ENCODE measurements at regions not wholly inside any gene's neighbourhood (a gene's known extent, or its start where the extent isn't known, plus 50 kb on each side); places are given as distances from the start of the nearest gene placed in this dataset.

DNA sequence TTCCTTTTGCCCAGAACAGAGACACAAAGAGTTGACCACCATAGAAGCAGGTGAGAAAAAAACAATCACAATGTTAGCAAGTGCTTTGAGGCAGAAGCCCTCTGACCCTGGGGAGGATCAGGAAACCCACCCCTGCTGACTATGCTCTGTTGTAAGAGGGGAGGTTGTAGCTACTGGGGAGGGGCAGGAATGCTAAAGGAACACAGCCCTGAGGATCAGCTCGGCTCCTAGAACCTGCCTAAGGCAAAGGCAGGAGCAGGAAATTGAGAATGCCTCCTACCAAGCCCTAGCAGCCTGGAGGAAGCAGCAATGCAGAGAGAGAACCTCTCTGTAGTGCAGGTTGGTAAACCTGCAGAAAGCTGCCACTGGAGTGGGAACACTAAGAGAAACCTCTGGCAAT, 624.0 kb upstream of the KLF12 start:
- Histone ChIP-seq H3K4me1 (ENCODE audit: control insufficient read depth, insufficient read depth, low read length) (no peaks in the 10 kb centered on the region), H3K36me3 (ENCODE audit: control insufficient read depth, insufficient read depth, low read length) (no peaks in the 10 kb centered on the region), H3K27me3 (ENCODE audit: control insufficient read depth, insufficient read depth, low read length) (no peaks in the 10 kb centered on the region), H3K4me3 (ENCODE audit: low read length) (no peak overlapping the region), H3K9me3 (replicated peaks; ENCODE audit: control insufficient read depth, low read depth, low read length) (no peaks in the 10 kb centered on the region), H3K27ac (ENCODE audit: low read length) (no peak overlapping the region)
- no CpG with 5 or more reads among the region's 1 CpG for WGBS (ENCODE audit: insufficient coverage)
- no peak for DNase-seq

DNA sequence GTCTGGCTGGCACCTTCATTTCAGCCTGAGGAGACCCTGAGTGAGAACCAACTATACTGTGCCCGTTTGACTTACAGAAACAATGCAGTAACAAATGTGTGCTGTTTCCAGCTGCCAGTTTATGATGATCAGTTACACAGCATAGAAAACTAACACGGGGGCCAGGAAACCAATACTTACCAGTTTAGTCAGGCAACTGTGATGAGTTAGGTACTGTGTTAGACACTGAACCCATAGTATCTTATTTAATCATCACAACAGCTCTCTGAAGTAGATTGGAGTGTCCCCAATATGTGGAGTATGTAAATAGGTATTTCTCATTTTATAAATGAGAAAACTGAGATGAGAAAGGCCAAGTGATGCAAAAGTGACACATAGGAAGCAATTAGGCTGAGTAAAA, 620.9 kb upstream of the KLF12 start:
- H3K4me3 ChIP-seq (ENCODE audit: low read length), result no peak overlapping the region
- peaks cover 5% of the 10 kb centered on the region for H3K4me1 ChIP-seq (ENCODE audit: control insufficient read depth, insufficient read depth, low read length)
- 83% methylated on average over 1 of the region's 2 CpGs for WGBS (ENCODE audit: insufficient coverage)
- H3K9me3 ChIP-seq (replicated peaks; ENCODE audit: control insufficient read depth, low read depth, low read length), result no peaks in the 10 kb centered on the region
- no peak overlapping the region for H3K27ac ChIP-seq (ENCODE audit: low read length)
- no peak for DNase-seq
- H3K27me3 ChIP-seq (ENCODE audit: control insufficient read depth, insufficient read depth, low read length), result no peaks in the 10 kb centered on the region
- no peaks in the 10 kb centered on the region for H3K36me3 ChIP-seq (ENCODE audit: control insufficient read depth, insufficient read depth, low read length)

DNA sequence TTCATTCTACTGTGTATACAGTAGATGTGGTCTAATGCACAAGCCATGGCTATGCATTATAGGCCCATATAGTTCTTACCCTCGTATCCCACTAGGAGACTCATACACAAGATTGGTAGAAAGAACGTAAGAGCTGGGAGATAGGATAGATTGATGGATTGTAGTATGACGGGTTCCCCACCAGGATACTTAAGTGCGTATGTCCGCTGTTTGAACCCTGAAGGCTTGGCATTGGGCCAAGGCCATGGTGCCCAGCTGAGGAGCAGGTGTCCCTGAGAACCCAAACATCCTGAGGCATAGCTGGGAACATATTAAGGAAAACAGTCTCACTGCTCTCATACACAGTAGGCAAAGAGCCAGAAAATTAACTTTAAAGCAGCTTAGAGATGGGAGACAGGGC, 617.5 kb upstream of the KLF12 start:
- WGBS (ENCODE audit: insufficient coverage), result 94% methylated on average over 3 of the region's 5 CpGs
- Histone ChIP-seq H3K27me3 (ENCODE audit: control insufficient read depth, insufficient read depth, low read length) (no peaks in the 10 kb centered on the region), H3K4me3 (ENCODE audit: low read length) (no peak overlapping the region), H3K27ac (ENCODE audit: low read length) (no peak overlapping the region), H3K9me3 (replicated peaks; ENCODE audit: control insufficient read depth, low read depth, low read length) (no peaks in the 10 kb centered on the region), H3K36me3 (ENCODE audit: control insufficient read depth, insufficient read depth, low read length) (no peaks in the 10 kb centered on the region), H3K4me1 (ENCODE audit: control insufficient read depth, insufficient read depth, low read length) (peaks cover 7% of the 10 kb centered on the region)
- DNase-seq, result peak; percentile 32

DNA sequence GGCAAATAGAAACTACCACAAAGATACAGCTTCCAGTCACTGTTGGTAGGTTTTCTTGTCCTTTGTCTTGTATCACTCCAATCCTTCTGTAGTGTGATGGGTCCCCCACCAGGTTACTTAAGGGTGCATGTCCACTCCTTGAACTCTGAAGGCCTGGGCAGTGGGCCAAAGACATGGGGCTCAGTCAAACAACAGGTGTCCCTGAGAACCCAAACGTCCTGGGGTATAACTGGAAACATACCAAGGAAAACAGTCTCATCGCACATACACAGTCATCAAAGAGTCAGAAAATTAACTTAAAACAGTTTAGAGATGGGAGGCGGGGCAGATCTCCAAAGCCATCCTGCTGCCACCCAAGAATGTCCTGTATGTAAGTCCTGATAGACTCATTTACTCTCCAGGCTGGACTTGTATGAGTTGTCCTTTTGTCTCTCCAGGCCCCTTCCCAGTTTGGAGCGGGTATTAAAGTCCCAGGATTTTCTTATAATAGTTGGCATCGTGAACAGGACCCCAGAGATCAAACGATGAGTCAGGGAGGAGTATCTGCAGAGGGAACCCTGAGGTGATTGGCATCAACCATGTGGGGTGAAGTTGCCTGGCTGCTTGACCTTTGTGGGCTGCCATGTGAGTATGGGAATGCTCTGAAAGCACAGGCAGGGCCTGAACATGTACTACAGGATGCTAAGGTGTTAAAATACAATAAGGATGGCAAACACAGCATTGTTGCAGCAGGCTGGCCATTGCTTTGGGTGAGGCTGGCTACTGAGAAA, 613.2 kb upstream of the KLF12 start:
- peak; percentile 17 for DNase-seq

DNA sequence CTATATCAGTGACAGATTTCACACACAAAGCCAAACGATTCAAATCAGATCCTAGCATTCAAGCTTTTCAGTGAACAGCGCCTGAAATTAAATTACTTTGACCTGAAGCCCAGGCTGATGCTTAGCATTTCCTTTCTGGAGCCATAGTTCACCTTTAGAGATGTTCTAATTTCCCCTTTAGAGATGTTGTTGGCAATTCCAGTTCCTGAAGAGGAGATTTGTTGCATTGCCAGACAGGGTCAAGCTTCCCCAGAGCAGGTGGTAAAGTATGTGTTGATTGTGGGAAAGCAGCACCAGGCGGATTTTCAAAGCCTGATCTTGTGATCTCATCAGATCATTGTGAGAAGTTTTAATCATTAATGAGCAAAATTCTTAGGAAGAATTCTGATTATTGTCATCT, 609.8 kb upstream of the KLF12 start:
- Histone ChIP-seq H3K36me3 (ENCODE audit: control insufficient read depth, insufficient read depth, low read length) (no peaks in the 10 kb centered on the region), H3K27me3 (ENCODE audit: control insufficient read depth, insufficient read depth, low read length) (no peaks in the 10 kb centered on the region), H3K4me3 (ENCODE audit: low read length) (no peak overlapping the region), H3K4me1 (ENCODE audit: control insufficient read depth, insufficient read depth, low read length) (peaks cover 2% of the 10 kb centered on the region), H3K27ac (ENCODE audit: low read length) (no peak overlapping the region), H3K9me3 (replicated peaks; ENCODE audit: control insufficient read depth, low read depth, low read length) (no peaks in the 10 kb centered on the region)
- no CpG with 5 or more reads among the region's 3 CpGs for WGBS (ENCODE audit: insufficient coverage)
- no peak for DNase-seq

More for the DNA sequence above, 613.2 kb upstream of the KLF12 start:
- H3K27me3 ChIP-seq (ENCODE audit: control insufficient read depth, insufficient read depth, low read length), result no peaks in the 10 kb centered on the region
- no peak overlapping the region for H3K27ac ChIP-seq (ENCODE audit: low read length)
- H3K4me1 ChIP-seq (ENCODE audit: control insufficient read depth, insufficient read depth, low read length), result peaks cover 7% of the 10 kb centered on the region
- H3K36me3 ChIP-seq (ENCODE audit: control insufficient read depth, insufficient read depth, low read length), result no peaks in the 10 kb centered on the region
- 79% methylated on average over 2 of the region's 6 CpGs for WGBS (ENCODE audit: insufficient coverage)
- no peak overlapping the region for H3K4me3 ChIP-seq (ENCODE audit: low read length)
- no peaks in the 10 kb centered on the region for H3K9me3 ChIP-seq (replicated peaks; ENCODE audit: control insufficient read depth, low read depth, low read length)

DNA sequence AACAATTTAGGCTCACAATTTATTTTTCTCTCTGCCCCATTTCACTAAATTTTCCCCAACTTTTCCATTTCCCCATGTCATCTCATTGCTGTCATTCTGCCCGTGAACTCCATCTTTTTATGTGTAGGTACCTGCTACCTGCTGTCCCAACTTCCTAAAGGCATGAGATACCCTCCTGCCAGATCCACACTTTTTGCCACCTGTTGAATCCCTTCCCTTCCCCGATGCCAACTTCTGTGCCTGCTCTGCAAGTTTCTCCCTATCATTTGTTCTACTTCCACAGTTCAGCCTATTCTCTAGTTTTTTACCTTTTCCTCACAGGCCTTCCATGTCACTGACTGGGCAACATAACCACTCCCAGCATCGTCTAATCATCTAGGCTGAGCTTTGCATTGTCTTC, 607.5 kb upstream of the KLF12 start:
- DNase-seq, result no peak
- WGBS (ENCODE audit: insufficient coverage), result 97% methylated on average over 3 of the region's 3 CpGs

DNA sequence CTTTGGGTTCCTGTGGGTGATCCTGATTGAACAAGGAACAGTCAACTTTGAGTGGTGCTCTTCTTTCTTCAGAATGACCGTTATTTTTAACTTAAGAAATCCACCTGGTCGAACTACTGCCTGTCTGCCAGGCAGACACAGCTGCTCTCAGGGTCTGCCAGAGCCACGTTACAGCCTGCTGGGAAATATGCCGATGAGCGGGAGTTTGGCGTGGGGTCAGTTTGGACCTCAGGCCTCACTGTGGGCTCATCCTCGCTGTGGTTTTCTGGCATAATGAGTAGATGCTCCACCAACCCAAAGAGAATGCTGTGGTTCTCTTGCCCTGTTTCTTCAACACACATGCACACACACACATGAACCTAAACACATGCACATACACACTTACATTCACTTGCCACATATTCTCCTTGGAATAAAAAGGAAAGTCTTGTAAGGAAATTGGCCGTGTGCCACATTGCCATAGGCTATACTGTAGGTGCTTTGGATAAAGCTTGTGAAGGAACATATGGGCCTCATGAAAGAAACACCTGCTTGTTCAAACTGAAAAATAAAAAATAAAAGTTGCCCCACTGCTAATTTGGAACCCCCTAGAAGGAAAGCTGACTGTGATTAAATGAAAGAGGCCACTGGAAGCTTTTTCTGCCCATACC, 598.7 kb upstream of the KLF12 start:
- DNase-seq, result peak; percentile 32
- WGBS (ENCODE audit: insufficient coverage), result 34% methylated on average over 4 of the region's 8 CpGs

More for the DNA sequence above, 607.5 kb upstream of the KLF12 start:
- H3K27ac ChIP-seq (ENCODE audit: low read length), result no peak overlapping the region
- H3K36me3 ChIP-seq (ENCODE audit: control insufficient read depth, insufficient read depth, low read length), result no peaks in the 10 kb centered on the region
- no peaks in the 10 kb centered on the region for H3K4me1 ChIP-seq (ENCODE audit: control insufficient read depth, insufficient read depth, low read length)
- no peaks in the 10 kb centered on the region for H3K9me3 ChIP-seq (replicated peaks; ENCODE audit: control insufficient read depth, low read depth, low read length)
- no peak overlapping the region for H3K4me3 ChIP-seq (ENCODE audit: low read length)
- no peaks in the 10 kb centered on the region for H3K27me3 ChIP-seq (ENCODE audit: control insufficient read depth, insufficient read depth, low read length)

DNA sequence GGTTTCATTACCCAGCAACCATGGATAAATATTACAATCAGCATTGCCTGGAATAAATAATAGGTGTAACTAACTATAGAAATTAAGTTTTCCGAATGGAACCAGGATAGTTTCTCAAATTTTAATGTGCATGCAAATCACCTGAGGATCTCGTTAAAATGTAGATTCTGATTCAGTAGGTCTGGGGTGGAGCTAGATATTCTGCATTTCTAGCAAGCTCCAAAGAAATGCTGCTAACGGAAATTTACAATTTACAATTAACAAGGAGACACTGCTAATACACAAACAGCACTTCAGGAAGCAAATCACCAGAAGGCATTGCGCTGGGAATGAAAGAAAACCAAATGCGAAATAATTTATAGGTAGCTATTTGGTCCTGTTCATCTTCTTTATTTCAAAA, 597.5 kb upstream of the KLF12 start:
- peaks cover 5% of the 10 kb centered on the region for H3K4me1 ChIP-seq (ENCODE audit: control insufficient read depth, insufficient read depth, low read length)
- no peaks in the 10 kb centered on the region for H3K36me3 ChIP-seq (ENCODE audit: control insufficient read depth, insufficient read depth, low read length)
- WGBS (ENCODE audit: insufficient coverage), result no CpG with 5 or more reads among the region's 5 CpGs
- no peaks in the 10 kb centered on the region for H3K27me3 ChIP-seq (ENCODE audit: control insufficient read depth, insufficient read depth, low read length)
- H3K27ac ChIP-seq (ENCODE audit: low read length), result peak overlapping the region; percentile 15
- no peak for DNase-seq
- H3K4me3 ChIP-seq (ENCODE audit: low read length), result no peak overlapping the region
- H3K9me3 ChIP-seq (replicated peaks; ENCODE audit: control insufficient read depth, low read depth, low read length), result no peaks in the 10 kb centered on the region

More for the DNA sequence above, 598.7 kb upstream of the KLF12 start:
- H3K36me3 ChIP-seq (ENCODE audit: control insufficient read depth, insufficient read depth, low read length), result no peaks in the 10 kb centered on the region
- peaks cover 5% of the 10 kb centered on the region for H3K4me1 ChIP-seq (ENCODE audit: control insufficient read depth, insufficient read depth, low read length)
- no peak overlapping the region for H3K4me3 ChIP-seq (ENCODE audit: low read length)
- H3K27ac ChIP-seq (ENCODE audit: low read length), result no peak overlapping the region
- H3K9me3 ChIP-seq (replicated peaks; ENCODE audit: control insufficient read depth, low read depth, low read length), result no peaks in the 10 kb centered on the region
- H3K27me3 ChIP-seq (ENCODE audit: control insufficient read depth, insufficient read depth, low read length), result no peaks in the 10 kb centered on the region

DNA sequence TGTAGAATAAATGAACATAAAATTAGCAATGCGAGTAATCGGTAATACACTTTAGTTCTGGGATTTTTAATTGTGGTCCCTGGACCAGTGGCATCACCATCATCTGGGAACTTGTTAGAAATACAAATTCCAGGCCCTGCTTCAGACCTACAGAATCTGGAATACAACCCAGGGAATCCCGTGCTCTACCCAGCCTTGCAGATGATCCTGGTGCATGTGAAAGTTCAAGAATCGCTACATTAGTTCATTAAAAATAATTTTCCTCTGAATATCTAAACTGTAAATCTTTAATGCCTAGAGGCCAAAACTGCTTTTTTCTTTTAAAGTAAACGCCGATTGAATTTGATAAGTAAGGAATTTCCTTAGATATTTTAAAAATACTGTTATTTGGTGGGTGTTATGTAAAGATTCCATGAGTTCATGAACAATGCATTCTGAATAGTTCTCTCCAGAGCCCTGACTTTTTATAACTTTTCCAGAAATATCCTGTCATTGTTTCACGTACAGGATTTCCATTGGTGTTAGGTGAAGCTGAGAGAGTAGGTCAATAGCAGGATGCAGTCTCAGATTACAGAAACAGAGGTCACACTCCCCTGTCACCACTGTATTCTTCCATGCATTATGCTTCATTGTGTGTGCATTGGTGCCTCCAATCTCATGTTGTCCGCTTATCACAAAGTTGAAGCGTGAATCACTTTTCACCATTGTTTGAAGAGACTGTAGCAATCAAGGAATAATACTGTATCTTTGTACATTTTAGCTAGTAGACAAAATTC, 596.5 kb upstream of the KLF12 start:
- H3K9me3 ChIP-seq (replicated peaks; ENCODE audit: control insufficient read depth, low read depth, low read length), result no peaks in the 10 kb centered on the region
- no CpG with 5 or more reads among the region's 9 CpGs for WGBS (ENCODE audit: insufficient coverage)
- H3K4me1 ChIP-seq (ENCODE audit: control insufficient read depth, insufficient read depth, low read length), result peaks cover 5% of the 10 kb centered on the region
- peak; percentile 42 for DNase-seq
- H3K36me3 ChIP-seq (ENCODE audit: control insufficient read depth, insufficient read depth, low read length), result no peaks in the 10 kb centered on the region
- no peak overlapping the region for H3K4me3 ChIP-seq (ENCODE audit: low read length)
- H3K27me3 ChIP-seq (ENCODE audit: control insufficient read depth, insufficient read depth, low read length), result no peaks in the 10 kb centered on the region
- H3K27ac ChIP-seq (ENCODE audit: low read length), result peak overlapping the region; percentile 31

DNA sequence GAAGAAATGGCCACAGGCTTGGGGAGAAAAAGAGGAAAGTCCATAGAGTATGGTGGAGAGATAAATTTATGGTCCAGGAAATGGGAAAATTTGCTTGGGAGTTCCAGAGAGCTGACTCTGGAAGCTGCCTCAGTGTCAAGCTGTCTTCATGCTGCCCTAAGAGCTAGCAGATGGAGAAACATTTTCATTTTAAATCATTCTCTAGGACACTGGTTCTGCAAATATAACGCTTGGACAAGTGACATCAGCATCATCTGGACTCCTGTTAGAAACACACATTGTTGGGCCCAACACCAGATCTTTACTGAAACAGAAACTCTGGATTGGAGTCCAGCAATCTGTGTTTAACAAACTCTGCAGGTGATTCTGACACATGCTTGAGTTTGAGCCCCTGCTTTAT, 592.0 kb upstream of the KLF12 start:
- DNase-seq, result peak; percentile 82
- Histone ChIP-seq H3K4me3 (ENCODE audit: low read length) (no peak overlapping the region), H3K27ac (ENCODE audit: low read length) (no peak overlapping the region), H3K4me1 (ENCODE audit: control insufficient read depth, insufficient read depth, low read length) (no peaks in the 10 kb centered on the region), H3K9me3 (replicated peaks; ENCODE audit: control insufficient read depth, low read depth, low read length) (no peaks in the 10 kb centered on the region), H3K36me3 (ENCODE audit: control insufficient read depth, insufficient read depth, low read length) (no peaks in the 10 kb centered on the region), H3K27me3 (ENCODE audit: control insufficient read depth, insufficient read depth, low read length) (no peaks in the 10 kb centered on the region)
- 50% methylated on average over 1 of the region's 1 CpG for WGBS (ENCODE audit: insufficient coverage)
